Activated CD8-positive, alpha-beta memory T cell treated with anti-CD3 and anti-CD28 coated beads, Interleukin-2, amount 10 ng/mL, durations not matched to agents 7 days and 5 days (primary cell): ENCODE measurements at regions not wholly inside any gene's neighbourhood (a gene's known extent, or its start where the extent isn't known, plus 50 kb on each side); places are given as distances from the start of the nearest gene placed in this dataset.

Experiments used
- ATAC-seq: fragments of 150-1000 bp; cut with Tn5 transposase; one replicate; pipeline ENCODE4 v1.10.0; 2021; ENCODE audit warnings: moderate library complexity
- CTCF ChIA-PET: fragments of 350-600 bp; sonication (Branson Sonifier 250); formaldehyde crosslinking; loops from one replicate; lab custom pipeline; 2021; ENCODE audit warnings: antibody characterized with exemption; lab: Charles Lee
- DNase-seq: peaks from one replicate; pipeline ENCODE4 v3.0.0-alpha.2; 2020
- H3K27ac Mint-ChIP-seq: one replicate; pipeline ENCODE4 v1.8.0; 2021; ENCODE audit warnings: mild to moderate bottlenecking, mixed read lengths
- H3K27me3 Mint-ChIP-seq: one replicate; pipeline ENCODE4 v1.8.0; 2021; ENCODE audit warnings: mixed read lengths
- H3K36me3 Mint-ChIP-seq: one replicate; pipeline ENCODE4 v1.8.0; 2021; ENCODE audit warnings: mild to moderate bottlenecking, mixed read lengths
- H3K4me1 Mint-ChIP-seq: one replicate; pipeline ENCODE4 v1.8.0; 2021; ENCODE audit warnings: mixed read lengths
- H3K4me3 Mint-ChIP-seq: one replicate; pipeline ENCODE4 v1.8.0; 2021; ENCODE audit warnings: mild to moderate bottlenecking, moderate library complexity, mixed read lengths
- H3K9me3 Mint-ChIP-seq: one replicate; pipeline ENCODE4 v1.8.0; 2022; ENCODE audit warnings: low read depth, mixed read lengths

GRCh38 chr2:146227152-146228019 is 1617.4 kb upstream of the ACVR2A start:
- CTCF ChIA-PET = no interaction called here
- H3K36me3 Mint-ChIP-seq = no peaks in the 10 kb centered on the region
- no peak for ATAC-seq
- H3K9me3 Mint-ChIP-seq = peaks cover 3% of the 10 kb centered on the region
- peaks cover 12% of the 10 kb centered on the region for H3K4me1 Mint-ChIP-seq
- DNase-seq = no peak
- H3K27ac Mint-ChIP-seq = no peak overlapping the region
- no peaks in the 10 kb centered on the region for H3K27me3 Mint-ChIP-seq
- no peak overlapping the region for H3K4me3 Mint-ChIP-seq

GRCh38 chr2:146226077-146226476 is 1618.8 kb upstream of the ACVR2A start:
- H3K4me3 Mint-ChIP-seq = no peak overlapping the region
- ATAC-seq = no peak
- CTCF ChIA-PET = no interaction called here

DNA sequence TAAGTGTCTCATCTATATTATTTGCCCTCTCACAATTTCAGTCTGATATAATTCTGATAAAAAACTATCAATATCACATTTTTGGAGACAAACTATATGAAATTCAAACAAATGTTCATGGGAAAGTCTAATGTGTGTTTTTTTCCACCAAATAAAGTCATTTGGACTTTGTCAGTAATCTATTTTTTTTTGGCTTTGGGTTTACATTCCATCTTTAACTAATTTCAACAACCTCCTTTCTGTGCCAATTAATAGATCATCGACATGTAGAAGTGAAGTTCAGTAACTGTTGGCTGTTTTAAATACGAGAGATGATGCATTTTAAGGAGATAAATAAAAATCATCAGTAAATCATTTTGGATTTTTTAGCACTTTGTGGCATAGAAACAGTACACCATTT is 1623.0 kb upstream of the ACVR2A start:
- H3K4me1 Mint-ChIP-seq = no peaks in the 10 kb centered on the region
- no peak overlapping the region for H3K27ac Mint-ChIP-seq
- H3K4me3 Mint-ChIP-seq = no peak overlapping the region
- no peaks in the 10 kb centered on the region for H3K27me3 Mint-ChIP-seq
- no peaks in the 10 kb centered on the region for H3K36me3 Mint-ChIP-seq
- CTCF ChIA-PET = no interaction called here
- peaks cover 3% of the 10 kb centered on the region for H3K9me3 Mint-ChIP-seq
- no peak for ATAC-seq
- no peak for DNase-seq

More at GRCh38 chr2:146226077-146226476, 1618.8 kb upstream of the ACVR2A start:
- DNase-seq = no peak
- Mint-ChIP-seq H3K9me3 (peaks cover 3% of the 10 kb centered on the region), H3K27me3 (no peaks in the 10 kb centered on the region), H3K36me3 (no peaks in the 10 kb centered on the region), H3K27ac (no peak overlapping the region), H3K4me1 (peaks cover 12% of the 10 kb centered on the region)

GRCh38 chr2:146220957-146221356 is 1623.9 kb upstream of the ACVR2A start:
- H3K4me1 Mint-ChIP-seq = no peaks in the 10 kb centered on the region
- no peak for ATAC-seq
- CTCF ChIA-PET = no interaction called here
- no peaks in the 10 kb centered on the region for H3K36me3 Mint-ChIP-seq
- H3K27me3 Mint-ChIP-seq = no peaks in the 10 kb centered on the region
- DNase-seq = no peak
- no peak overlapping the region for H3K27ac Mint-ChIP-seq
- H3K9me3 Mint-ChIP-seq = peaks cover 3% of the 10 kb centered on the region
- H3K4me3 Mint-ChIP-seq = no peak overlapping the region

DNA sequence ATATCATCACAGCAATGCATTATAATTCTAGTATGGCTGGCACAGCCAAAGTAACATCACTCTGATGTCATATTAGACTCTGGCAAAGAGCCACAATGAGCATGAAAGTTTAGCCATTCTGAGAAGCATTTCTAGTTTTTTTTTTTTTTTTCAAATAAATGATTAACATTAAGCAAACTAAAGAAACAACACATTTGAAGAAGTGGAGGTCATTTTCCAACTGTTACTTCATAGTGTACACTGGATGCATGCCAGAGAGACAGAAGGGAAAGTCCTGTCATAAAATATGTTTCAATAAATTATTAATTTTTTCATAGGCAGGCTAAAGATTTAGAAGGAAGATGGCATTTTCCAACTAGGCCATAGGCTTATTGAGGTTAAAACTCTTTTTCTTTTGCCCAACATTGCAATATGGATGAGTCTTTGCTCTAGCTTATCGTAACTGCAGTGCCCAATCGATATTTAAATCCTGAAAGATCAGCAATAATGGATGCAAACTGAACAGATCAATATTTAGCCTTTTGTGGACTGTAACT is 1630.4 kb upstream of the ACVR2A start:
- H3K27me3 Mint-ChIP-seq = no peaks in the 10 kb centered on the region
- no peaks in the 10 kb centered on the region for H3K4me1 Mint-ChIP-seq
- CTCF ChIA-PET = no interaction called here
- no peak overlapping the region for H3K27ac Mint-ChIP-seq
- no peak overlapping the region for H3K4me3 Mint-ChIP-seq
- peaks cover 5% of the 10 kb centered on the region for H3K9me3 Mint-ChIP-seq
- ATAC-seq (no peak), DNase-seq (no peak)
- H3K36me3 Mint-ChIP-seq = no peaks in the 10 kb centered on the region

- peaks cover 5% of the 10 kb centered on the region for H3K9me3 Mint-ChIP-seq
- no peaks in the 10 kb centered on the region for H3K36me3 Mint-ChIP-seq
- H3K4me3 Mint-ChIP-seq = no peak overlapping the region
- DNase-seq = no peak
- CTCF ChIA-PET = no interaction called here
- no peak overlapping the region for H3K27ac Mint-ChIP-seq
- no peak for ATAC-seq
- H3K4me1 Mint-ChIP-seq = no peaks in the 10 kb centered on the region
- H3K27me3 Mint-ChIP-seq = no peaks in the 10 kb centered on the region
Measured at GRCh38 chr2:146213674-146214073, 1631.2 kb upstream of the ACVR2A start.

DNA sequence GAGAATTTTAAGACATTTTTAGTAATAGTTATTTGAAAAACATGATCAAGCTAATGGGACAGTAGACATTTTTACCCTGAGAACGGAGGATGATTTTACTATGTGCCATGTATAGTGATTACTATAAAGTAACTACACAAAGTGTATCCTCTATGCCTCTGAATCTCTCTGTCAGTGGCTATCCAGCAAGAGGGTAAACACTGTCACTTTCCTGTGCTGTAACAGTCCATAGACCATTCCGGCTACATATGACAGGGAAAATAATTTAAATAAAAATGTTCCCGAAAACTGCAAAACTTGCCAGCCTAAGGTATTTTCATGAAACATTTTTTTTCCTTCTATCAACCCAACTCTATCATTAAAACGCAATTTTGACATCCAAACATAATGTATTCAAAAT is 1632.2 kb upstream of the ACVR2A start:
- DNase-seq = no peak
- no peaks in the 10 kb centered on the region for H3K4me1 Mint-ChIP-seq
- no peaks in the 10 kb centered on the region for H3K27me3 Mint-ChIP-seq
- H3K4me3 Mint-ChIP-seq = no peak overlapping the region
- no peaks in the 10 kb centered on the region for H3K36me3 Mint-ChIP-seq
- CTCF ChIA-PET = no interaction called here
- H3K9me3 Mint-ChIP-seq = peaks cover 5% of the 10 kb centered on the region
- no peak for ATAC-seq
- no peak overlapping the region for H3K27ac Mint-ChIP-seq

DNA sequence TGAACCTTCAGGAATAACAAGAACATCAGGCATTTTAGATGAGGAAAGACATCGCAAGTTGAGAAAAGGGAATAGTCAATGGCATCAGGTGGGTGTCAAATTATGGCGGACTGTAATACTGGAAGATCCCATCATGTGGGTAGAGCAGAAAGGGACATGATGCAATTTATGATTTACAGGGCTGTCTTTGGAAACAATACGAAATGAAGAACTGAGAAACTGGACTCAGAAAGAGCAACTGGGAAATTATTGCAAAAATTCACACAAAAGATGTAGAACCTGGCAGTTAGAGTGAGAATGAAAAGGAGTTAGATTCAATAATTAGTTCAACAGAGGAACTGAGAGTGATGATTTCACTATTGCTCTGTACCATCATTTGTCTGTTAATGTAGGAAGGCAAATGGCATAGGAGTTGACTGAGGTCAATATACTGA is 1635.0 kb upstream of the ACVR2A start:
- no peak overlapping the region for H3K27ac Mint-ChIP-seq
- CTCF ChIA-PET = no interaction called here
- H3K27me3 Mint-ChIP-seq = no peaks in the 10 kb centered on the region
- no peak overlapping the region for H3K4me3 Mint-ChIP-seq
- H3K9me3 Mint-ChIP-seq = peaks cover 5% of the 10 kb centered on the region
- ATAC-seq = no peak
- H3K36me3 Mint-ChIP-seq = no peaks in the 10 kb centered on the region
- DNase-seq = no peak
- no peaks in the 10 kb centered on the region for H3K4me1 Mint-ChIP-seq

DNA sequence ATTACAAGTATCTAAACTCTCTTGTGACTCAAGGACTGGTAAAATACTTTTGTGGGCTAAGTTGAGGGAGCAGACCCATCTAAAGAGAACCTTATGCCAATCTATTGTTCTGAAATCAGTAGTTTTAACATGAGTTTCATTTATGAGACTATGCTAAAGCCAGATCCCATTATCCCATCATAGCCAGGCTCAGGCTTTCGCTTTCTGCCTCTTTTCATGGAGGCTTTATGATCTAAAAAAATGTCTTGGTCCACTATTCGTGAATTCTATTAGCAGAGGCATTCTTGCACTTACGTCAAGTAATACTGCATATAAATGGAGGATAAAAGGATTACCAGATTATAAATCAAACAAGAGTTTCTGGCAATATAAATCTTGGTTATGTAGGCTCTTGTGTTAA is 1636.9 kb upstream of the ACVR2A start:
- CTCF ChIA-PET = no interaction called here
- no peak overlapping the region for H3K4me3 Mint-ChIP-seq
- H3K4me1 Mint-ChIP-seq = no peaks in the 10 kb centered on the region
- peaks cover 4% of the 10 kb centered on the region for H3K9me3 Mint-ChIP-seq
- no peaks in the 10 kb centered on the region for H3K36me3 Mint-ChIP-seq
- no peak overlapping the region for H3K27ac Mint-ChIP-seq
- no peak for ATAC-seq
- no peaks in the 10 kb centered on the region for H3K27me3 Mint-ChIP-seq
- no peak for DNase-seq

GRCh38 chr2:146207417-146207816 is 1637.4 kb upstream of the ACVR2A start:
- Mint-ChIP-seq H3K4me3 (no peak overlapping the region), H3K9me3 (peaks cover 4% of the 10 kb centered on the region), H3K27me3 (no peaks in the 10 kb centered on the region), H3K27ac (no peak overlapping the region), H3K4me1 (no peaks in the 10 kb centered on the region), H3K36me3 (no peaks in the 10 kb centered on the region)
- no peak for DNase-seq
- no peak for ATAC-seq
- CTCF ChIA-PET = no interaction called here

DNA sequence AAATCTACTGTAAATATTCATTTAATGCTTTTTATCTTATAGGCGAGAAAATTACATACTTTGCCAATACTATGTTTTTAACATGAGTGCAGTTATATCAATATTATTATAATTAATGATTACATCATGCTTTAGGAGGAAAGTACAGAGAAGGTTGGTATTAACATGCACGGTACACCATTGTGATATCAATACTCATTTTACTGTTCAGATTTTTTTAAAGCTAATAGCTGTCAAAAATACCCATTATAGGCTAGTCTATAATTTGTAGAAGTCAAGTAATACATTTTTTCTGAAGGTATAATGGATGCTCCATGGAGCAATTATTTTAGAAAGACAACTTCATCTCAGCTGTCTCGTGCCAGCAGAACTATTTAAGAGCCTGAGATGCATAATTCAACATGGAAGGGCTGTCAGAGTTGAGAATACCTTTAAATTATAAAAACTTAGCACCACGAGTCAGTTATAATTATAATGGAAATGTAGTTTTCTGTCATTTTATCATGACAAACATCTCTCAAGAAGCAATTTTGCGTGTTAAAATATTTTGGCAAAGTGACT is 1641.7 kb upstream of the ACVR2A start:
- Mint-ChIP-seq H3K27me3 (no peaks in the 10 kb centered on the region), H3K4me3 (no peak overlapping the region), H3K9me3 (no peaks in the 10 kb centered on the region), H3K4me1 (no peaks in the 10 kb centered on the region), H3K27ac (no peak overlapping the region), H3K36me3 (no peaks in the 10 kb centered on the region)
- DNase-seq = no peak
- no peak for ATAC-seq
- CTCF ChIA-PET = no interaction called here

- Mint-ChIP-seq H3K27ac (no peak overlapping the region), H3K4me1 (no peaks in the 10 kb centered on the region), H3K27me3 (no peaks in the 10 kb centered on the region), H3K36me3 (no peaks in the 10 kb centered on the region), H3K9me3 (peaks cover 5% of the 10 kb centered on the region), H3K4me3 (no peak overlapping the region)
- no peak for DNase-seq
- no peak for ATAC-seq
- CTCF ChIA-PET = no interaction called here
Measured at GRCh38 chr2:146193619-146194018, 1651.2 kb upstream of the ACVR2A start.

GRCh38 chr2:146189541-146189940 is 1655.3 kb upstream of the ACVR2A start:
- CTCF ChIA-PET = no interaction called here
- Mint-ChIP-seq H3K4me3 (no peak overlapping the region), H3K27me3 (no peaks in the 10 kb centered on the region), H3K27ac (no peak overlapping the region), H3K9me3 (peaks cover 3% of the 10 kb centered on the region), H3K4me1 (no peaks in the 10 kb centered on the region), H3K36me3 (no peaks in the 10 kb centered on the region)
- ATAC-seq (no peak), DNase-seq (no peak)

- Mint-ChIP-seq H3K4me3 (no peak overlapping the region), H3K27ac (no peak overlapping the region), H3K27me3 (no peaks in the 10 kb centered on the region), H3K36me3 (no peaks in the 10 kb centered on the region), H3K9me3 (peaks cover 5% of the 10 kb centered on the region), H3K4me1 (no peaks in the 10 kb centered on the region)
- CTCF ChIA-PET = no interaction called here
- DNase-seq (no peak), ATAC-seq (no peak)
Measured at GRCh38 chr2:146173934-146174333, 1654.0 kb upstream of the ZEB2 start.
